WI38 (cell line): ENCODE measurements at regions not wholly inside any gene's neighbourhood (a gene's known extent, or its start where the extent isn't known, plus 50 kb on each side); places are given as distances from the start of the nearest gene placed in this dataset.
"Not testable (repeated sequence)": the region's sequence is repeated elsewhere in the genome, so short reads cannot be mapped to it uniquely, and the experiment has no call there.

Experiments used
- H3K4me3 ChIP-seq: 2 replicates; pipeline ENCODE4 v1.5.1; 2011; ENCODE audit warnings: low read depth, mild to moderate bottlenecking, control low read depth, low read length
- CTCF ChIP-seq: IDR thresholded peaks from 2 replicates; pipeline ENCODE4 v1.5.1; 2012; ENCODE audit warnings: low read depth, mild to moderate bottlenecking, control low read depth, low read length

DNA sequence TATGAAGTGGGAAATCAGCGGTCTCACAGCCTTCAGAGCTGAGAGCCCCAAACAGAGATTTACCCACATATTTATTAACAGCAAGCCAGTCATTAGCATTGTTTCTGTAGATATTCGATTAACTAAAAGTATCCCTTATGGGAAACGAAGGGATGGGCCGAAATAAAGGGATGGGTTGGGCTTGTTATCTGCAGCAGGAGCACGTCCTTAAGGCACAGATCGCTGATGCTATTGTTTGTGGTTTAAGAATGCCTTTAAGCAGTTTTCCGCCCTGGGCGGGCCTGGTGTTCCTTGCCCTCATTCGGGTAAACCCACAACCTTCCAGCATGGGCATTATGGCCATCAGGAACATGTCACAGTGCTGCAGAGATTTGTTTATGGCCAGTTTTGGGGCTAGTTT lies 580.3 kb upstream of the CHD1 start:
- not testable (repeated sequence) for H3K4me3 ChIP-seq

DNA sequence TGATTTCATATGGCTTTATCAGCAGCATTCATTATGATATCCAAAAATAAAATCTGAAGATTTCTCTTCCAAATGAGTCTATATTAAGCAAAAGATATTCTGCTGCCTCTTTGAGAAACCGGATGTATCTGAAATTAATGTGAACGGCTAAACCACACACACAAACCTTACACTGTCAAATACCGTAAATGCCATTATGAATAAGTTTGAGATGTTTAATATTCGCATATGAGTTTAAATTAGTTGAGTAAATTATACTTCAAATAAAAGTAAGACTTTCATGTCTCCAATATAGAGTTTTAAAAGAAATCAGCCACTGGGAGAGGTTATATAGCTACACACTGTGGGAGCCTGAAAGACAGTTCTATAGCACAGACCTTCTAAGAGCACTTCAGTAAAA lies 566.6 kb upstream of the CHD1 start:
- H3K4me3 ChIP-seq, result not testable (repeated sequence)

GRCh38 chr5:99478450-99478849 lies 549.6 kb upstream of the CHD1 start:
- H3K4me3 ChIP-seq, result not testable (repeated sequence)

GRCh38 chr5:99473328-99473727 lies 544.5 kb upstream of the CHD1 start:
- H3K4me3 ChIP-seq, result not testable (repeated sequence)

DNA sequence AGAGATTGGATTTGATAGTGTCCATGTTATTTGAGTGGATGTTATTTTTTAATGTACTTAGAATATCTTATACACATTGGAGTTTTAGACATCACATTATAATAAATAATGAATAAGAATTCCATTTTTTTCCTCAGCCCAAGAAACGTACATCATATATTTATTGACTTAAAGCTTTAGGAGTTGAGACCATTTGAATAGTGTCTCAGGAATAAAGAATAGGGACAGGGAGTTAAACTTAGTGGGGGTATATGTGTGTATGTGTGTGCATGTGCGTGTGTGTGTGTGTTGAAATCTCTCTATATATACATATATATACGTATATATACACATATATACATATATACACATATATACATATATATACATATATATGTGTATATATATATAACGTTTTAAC lies 542.9 kb upstream of the CHD1 start:
- not testable (repeated sequence) for H3K4me3 ChIP-seq

GRCh38 chr5:99471178-99471577 lies 542.4 kb upstream of the CHD1 start:
- not testable (repeated sequence) for H3K4me3 ChIP-seq

- H3K4me3 ChIP-seq, result not testable (repeated sequence)
These were observed 541.8 kb upstream of the CHD1 start for GRCh38 chr5:99470636-99471035.

DNA sequence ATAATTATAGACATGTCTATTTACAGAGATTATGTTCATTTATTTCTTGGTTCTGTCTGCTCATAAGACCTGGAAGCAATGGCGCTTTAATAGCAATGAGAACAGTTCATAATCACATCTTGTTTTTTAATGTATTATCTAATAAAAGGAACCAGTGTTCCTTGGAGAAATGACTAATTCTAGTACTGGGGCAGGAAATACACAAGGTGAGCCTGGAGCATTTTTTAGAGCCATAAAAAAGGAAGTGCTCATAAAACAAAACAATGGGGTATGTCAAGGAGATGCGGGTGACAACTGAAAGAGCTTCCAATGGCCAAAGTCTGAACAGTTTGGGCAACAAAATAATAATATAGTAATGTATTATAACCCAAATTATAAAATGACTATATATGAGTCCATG lies 531.9 kb upstream of the CHD1 start:
- no peak overlapping the region for H3K4me3 ChIP-seq
- TF ChIP-seq CTCF, result no peak

DNA sequence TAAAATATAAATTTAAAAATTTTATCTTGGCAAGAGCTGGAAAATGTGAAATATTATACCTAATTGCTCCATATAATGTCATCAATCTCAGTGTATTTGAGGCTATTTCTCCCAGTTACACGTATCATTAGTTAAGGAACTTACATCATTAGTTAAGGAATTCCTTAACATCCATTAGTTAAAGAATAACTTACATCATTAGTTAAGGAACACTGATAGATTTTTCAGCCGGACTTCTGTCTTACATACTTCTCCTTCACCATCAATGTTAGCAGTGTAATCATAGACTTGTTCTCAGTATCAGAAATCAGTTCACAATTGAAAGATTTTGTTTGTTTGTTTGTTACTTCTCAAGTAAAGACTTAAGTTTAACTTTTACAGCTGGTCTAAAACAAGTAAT lies 524.4 kb upstream of the CHD1 start:
- H3K4me3 ChIP-seq, result no peak overlapping the region
- no peak for TF ChIP-seq CTCF

GRCh38 chr5:99449786-99450185 lies 521.0 kb upstream of the CHD1 start:
- H3K4me3 ChIP-seq, result no peak overlapping the region
- TF ChIP-seq CTCF, result no peak

- no peak for TF ChIP-seq CTCF
- H3K4me3 ChIP-seq, result no peak overlapping the region
These were observed 517.0 kb upstream of the CHD1 start for GRCh38 chr5:99445805-99446204.

GRCh38 chr5:99441235-99441634 lies 512.4 kb upstream of the CHD1 start:
- no peak overlapping the region for H3K4me3 ChIP-seq
- no peak for TF ChIP-seq CTCF
